ENCODE measurements at regions not wholly inside any gene's neighbourhood (a gene's known extent, or its start where the extent isn't known, plus 50 kb on each side); places are given as distances from the start of the nearest gene placed in this dataset.

GRCh38 chr12:17197971-17198370, 592.0 kb upstream of the LMO3 start:
- TF ChIP-seq, protein P1, sequence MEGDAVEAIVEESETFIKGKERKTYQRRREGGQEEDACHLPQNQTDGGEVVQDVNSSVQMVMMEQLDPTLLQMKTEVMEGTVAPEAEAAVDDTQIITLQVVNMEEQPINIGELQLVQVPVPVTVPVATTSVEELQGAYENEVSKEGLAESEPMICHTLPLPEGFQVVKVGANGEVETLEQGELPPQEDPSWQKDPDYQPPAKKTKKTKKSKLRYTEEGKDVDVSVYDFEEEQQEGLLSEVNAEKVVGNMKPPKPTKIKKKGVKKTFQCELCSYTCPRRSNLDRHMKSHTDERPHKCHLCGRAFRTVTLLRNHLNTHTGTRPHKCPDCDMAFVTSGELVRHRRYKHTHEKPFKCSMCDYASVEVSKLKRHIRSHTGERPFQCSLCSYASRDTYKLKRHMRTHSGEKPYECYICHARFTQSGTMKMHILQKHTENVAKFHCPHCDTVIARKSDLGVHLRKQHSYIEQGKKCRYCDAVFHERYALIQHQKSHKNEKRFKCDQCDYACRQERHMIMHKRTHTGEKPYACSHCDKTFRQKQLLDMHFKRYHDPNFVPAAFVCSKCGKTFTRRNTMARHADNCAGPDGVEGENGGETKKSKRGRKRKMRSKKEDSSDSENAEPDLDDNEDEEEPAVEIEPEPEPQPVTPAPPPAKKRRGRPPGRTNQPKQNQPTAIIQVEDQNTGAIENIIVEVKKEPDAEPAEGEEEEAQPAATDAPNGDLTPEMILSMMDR (IDR thresholded peaks at IDR 0.05) = no peak
- TF ChIP-seq POLR2A (IDR thresholded peaks at IDR 0.05) = no peak

All from uterus (tissue), 2 donors.